GM18508 (cell line): ENCODE measurements at regions not wholly inside any gene's neighbourhood (a gene's known extent, or its start where the extent isn't known, plus 50 kb on each side); places are given as distances from the start of the nearest gene placed in this dataset.

Experiments used
- ATAC-seq: cut with Tn5 transposase; IDR thresholded peaks from one replicate; pipeline ENCODE4 v1.9.1; 2021; ENCODE audit warnings: moderate number of reproducible peaks; ENCODE audit not compliant: insufficient read depth, unreplicated experiment

DNA sequence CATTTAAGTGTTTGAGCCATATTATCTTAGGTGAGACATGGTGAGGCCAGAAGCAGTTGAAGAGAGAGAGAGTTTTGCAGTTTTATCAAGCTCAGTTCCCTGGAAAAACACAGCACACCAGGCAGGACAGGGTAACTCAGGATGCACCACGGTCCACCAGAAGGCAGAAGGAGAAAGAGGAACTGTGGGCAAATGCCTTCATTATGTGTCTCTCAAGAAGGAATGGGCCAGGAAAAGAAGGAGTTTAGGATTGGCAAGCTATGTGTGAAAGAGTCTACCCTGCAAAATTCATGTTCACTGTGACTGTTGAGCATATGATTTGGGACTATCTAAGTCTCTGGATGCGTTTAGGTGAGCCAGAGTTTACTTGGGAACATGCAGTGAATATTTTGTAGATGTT is 934.5 kb upstream of the MIR17HG start:
- no peak for ATAC-seq

DNA sequence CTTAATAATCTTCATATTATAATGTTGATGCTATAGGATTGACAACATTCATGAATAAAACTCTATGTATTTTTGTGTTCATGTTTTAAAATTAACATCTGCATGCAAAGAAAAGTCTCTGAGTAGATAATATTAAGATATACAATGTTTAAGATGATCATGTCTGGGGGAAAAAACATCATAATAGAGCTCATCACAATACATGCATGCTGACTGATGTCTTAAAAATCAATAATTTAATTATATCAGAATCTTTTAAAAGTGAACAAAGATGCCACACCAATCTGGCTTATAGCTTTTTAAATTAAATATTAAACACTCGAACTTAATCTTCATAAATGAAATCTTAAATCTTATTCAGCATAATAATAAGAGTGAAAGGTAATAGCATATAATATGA is 933.9 kb upstream of the MIR17HG start:
- no peak for ATAC-seq

DNA sequence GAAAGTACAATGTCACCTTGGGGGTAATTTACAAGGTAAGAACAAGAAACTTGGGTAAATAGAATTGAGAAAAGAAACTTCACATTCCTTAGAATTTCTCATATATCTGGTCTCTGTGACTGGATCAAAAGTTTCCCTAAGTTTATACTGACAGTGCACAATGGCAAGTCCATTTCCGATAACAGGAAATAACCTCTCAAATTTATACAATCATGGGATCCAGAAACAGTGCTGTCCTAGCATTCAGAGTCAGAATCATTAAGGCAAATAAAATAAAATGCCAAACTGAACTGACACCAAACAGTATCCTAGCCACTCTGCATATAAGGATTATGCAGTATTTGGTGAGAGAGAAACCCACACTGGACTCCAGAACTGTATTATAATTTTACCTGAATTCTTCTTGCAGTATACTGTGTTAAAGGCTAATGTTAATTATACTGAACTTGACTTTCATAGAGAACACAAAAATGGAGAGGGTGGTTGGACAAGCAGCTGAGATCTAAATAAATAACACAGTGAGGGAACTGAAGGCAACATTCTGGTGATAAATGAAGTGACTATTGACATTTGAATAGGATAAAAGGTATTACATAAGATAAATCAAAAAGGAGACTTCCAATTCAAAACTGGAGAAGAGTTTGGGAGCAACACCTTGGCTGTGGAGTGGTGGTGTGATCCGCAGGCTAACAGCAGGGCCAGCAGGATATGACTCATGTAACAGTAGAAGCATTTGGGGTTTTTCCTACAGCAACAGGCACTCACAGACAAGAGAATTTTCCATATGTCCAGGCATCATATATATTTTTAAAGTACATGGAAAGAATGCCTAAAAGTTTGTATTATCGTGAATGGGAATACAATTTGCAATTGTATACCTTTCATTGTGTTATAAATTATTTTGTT is 932.5 kb upstream of the MIR17HG start:
- ATAC-seq: no peak

DNA sequence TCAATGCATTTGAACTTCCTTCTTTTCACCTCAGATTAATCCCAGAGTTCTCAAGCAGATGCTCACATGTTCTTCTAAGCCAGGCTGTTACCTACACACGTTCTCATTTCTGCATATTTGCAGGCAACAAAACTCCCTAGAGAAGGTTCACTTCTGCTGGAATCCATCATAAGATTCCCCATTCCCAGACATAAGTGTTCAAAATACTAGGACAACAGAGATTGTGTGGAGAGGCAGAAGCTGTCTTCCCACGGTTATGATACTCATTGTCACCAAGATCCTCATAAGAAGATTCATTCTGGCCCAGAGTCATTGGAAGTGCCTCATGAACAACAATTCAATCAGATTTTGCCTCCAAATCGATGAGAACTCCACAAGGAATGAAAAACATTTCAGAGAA is 931.6 kb upstream of the MIR17HG start:
- no peak for ATAC-seq

DNA sequence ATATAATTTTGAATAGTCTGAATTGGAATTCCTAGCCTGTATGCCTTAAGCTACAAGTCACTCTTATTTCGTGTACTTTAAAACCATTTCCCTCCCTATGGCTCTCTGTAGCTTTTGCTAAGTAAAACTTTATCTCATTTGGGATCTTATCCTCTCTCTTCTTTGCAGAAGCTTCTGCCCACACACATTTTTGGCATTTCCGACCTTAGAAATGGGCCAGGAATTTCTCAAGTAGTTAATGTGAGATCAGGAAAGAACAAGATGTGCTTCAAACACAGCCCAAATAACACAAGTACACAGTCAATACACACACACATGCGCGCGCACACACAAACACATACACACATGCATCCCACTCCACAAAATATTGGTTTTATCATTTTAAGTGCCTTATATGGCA is 931.0 kb upstream of the MIR17HG start:
- no peak for ATAC-seq

DNA sequence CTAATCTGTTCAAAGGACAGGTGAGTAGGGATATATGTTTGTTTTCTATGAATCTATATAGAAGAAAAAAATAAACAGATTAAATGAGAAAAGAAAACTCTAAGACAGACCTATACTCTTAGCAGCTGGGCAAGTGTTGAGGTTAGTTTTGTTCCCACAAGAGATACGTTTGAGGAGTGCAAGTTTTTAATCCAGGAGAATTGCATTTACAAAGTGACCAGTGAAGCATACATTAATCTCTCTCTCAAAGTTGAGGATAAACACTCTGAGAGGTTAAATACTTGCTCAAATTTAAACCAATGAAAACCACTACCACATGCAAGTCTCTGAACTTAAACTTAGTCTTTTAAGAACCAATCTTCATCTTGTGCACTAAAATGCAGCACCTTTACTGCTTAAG is 930.5 kb upstream of the MIR17HG start:
- ATAC-seq: no peak

DNA sequence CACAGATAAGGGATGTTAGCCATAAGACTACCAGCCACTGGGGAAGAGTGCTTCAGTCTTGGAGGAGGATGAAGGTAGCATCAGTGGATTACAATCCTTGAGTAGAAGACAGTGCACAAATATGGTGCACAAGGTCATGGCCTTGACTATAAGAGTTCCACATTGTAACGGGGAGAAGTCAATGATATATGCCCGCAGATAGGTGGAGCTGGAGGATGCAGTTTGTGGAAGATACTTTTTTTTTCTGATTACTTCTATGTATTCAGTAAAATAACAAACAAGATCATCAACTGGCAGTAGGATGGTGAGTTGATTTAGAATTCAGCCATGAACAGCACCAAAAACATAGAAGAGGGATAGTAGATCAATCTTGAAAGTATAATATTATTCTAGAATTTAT is 926.8 kb upstream of the MIR17HG start:
- ATAC-seq: no peak

DNA sequence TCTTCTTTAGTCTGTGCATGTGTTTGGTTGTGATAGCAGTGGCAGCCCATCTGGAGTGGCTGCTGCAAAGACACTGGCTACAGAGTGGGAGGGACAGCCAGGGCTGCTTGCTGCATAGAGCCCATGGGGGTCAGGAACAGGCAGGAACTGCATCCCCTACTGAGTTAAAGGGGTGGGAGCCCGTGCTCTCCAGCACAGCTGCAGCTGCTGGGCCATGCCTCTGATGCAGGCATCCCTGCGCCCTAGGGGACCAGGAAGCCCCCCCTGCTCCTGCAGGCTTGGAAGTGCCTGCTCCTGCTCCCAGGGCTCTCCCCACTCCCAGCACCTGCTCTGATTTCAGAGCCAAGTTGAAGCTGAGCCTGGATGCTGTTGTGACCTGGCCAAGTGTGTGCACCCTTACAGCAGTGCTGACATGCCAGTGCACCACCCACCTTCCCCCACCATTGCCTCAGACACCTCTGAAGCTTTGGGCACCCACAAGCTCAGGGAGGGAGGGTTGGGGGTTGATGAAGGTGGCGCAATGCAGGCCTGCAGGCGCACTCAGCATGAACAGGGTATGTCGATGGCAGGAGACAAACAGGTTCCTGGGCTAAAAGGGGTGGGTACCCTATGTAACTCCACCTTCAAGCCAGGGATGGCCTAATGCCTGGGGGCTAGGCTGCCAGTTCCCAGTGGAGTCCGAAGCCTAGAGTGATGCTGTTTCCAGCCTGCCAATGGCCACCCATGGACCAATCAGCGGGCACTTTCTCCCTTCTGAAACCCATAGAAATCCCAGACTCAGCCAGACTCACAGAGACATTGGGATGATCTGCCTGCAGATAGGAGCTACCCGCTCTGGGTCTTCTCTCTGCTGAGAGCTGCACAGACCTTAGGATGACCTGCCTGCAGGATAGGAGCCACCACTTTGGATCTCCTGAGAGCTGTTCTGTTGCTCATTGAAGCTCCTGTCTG is 919.9 kb upstream of the MIR17HG start:
- no peak for ATAC-seq

DNA sequence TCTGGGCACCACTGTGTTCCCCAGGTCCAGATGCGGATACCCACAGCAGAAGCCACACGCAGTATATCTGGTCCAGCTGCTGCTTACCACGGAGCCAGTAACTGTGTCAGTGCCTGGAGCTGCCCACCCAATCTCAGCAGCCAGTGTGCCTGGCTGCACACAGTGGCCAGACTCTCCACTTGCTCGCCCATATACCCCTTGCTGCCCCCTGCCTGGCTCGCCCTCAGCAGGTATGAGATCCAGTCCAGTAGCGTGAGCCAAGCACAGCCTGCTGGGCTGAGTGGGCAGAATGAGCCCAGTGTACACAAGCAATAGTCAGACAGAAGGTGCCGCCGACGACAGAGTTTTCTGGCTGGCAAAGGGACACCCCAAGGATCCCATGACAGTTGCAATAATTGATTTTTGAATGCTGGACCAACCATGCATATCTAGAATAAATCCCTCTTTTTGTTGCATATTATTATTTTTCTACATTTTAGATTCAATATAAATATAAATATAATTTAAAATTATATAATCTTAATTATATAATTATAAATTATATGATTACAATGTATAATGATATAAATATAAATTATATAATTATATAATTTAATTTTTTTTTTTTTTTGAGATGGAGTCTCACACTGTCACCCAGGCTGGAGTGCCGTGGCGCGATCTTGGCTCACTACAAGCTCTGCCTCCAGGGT is 918.8 kb upstream of the MIR17HG start:
- no peak for ATAC-seq

DNA sequence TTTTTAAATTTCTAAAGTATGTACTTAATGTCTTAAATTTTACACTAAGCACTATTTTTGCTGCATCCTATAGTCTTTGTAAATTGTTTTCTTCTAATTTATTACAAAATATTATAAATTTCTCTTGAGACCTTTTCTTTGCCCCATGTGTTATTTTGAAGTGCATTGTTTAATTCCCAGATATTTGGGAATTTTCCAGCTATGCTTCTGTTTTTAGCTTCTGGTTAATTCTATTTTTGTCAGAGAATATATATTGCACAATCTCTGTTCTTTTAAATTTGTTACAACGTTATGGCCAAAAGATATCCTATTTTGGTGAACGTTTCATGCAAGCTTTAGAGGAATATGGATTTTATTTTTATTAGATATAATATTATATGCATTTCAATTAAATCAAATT is 917.4 kb upstream of the MIR17HG start:
- no peak for ATAC-seq

DNA sequence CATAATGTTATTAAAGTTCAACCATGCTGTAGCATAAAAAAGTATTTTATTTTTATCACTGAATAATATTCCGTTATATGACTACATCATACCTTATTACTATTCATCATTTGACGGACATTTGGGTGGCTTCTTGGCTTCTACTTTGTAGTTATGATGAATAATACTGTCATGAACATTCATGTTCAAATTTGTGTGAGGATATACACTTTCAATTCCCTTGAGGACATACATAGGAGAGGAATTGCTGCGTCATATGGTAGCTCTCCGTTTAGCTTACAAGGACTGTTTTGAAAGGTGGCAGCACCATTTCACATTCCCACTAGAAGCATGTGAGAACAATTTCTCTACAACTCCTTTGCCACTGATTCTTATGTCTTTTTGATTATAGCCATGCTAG is 910.8 kb upstream of the MIR17HG start:
- ATAC-seq: no peak

DNA sequence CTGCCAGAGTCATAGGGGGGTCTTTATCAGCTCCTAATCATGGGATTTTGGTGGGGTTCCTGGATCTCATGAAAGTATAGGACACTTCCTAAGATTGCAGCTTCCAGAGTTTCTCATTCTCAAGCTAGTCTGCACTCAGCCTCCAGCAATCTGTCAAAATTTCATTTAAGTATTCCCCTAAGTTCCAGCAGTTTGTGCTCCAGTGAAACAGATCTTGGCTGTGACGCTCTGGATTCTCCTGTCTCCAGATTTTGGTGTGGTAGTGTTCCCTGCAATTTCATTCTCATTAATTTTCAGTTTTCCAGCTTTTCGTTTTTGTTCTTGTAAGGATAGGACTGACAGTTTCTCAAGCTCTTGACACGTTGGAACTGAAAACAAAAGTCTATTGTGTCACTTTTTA is 908.9 kb upstream of the MIR17HG start:
- ATAC-seq: no peak

DNA sequence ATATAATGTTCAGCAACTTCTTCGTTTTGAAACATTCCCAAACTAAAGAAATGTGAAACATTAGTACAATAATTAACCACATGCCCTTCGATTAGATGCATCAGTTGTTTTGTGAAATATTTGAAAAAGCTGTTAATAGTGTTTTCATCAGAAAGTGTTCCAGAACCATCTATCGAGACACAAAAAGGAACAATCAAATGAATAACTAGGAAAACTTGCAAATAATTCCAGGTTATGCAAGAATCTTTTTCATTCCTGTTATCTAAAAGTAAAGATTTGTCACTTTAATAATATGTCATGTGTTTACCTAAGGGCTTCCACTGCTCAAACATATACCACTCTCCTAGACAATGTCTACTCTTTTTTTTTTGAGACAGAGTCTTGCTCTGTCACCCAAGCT is 904.2 kb upstream of the MIR17HG start:
- ATAC-seq: no peak

DNA sequence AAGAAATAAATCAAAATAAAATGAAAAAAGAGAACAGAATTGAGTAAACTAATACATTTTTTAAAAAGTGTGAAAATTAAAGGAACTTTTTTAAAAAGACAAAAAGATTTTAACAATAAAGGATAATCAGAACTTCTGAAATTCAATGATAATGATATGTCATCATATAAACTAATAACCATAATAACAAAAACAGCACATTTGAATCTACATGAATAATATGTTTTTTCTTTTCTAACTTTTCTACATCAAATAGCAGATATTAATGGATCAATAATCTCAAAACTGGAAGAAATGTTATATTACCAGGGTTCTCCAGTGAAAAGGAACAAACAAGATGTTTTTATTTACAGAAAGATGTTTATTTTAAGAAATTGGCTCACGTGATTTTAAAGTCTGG is 903.3 kb upstream of the MIR17HG start:
- no peak for ATAC-seq

DNA sequence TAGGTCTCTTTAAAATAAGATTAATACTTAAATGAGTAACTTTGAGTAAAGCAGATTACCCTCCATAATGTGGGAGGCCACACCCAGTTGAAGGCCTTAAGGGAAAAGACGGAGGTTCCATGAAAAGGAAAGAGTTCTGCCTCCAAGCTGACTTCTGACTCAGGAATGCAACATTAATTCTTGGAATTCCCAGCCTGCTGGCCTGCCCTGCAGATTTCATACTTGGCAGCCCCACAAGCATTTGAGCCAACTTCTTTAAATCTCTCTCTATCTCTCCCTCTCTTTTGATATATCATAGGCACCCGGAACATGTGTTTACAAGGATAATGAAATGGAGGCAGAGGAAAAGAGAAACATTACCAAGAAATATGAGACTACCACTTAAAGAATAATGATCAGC is 902.3 kb upstream of the MIR17HG start:
- no peak for ATAC-seq

DNA sequence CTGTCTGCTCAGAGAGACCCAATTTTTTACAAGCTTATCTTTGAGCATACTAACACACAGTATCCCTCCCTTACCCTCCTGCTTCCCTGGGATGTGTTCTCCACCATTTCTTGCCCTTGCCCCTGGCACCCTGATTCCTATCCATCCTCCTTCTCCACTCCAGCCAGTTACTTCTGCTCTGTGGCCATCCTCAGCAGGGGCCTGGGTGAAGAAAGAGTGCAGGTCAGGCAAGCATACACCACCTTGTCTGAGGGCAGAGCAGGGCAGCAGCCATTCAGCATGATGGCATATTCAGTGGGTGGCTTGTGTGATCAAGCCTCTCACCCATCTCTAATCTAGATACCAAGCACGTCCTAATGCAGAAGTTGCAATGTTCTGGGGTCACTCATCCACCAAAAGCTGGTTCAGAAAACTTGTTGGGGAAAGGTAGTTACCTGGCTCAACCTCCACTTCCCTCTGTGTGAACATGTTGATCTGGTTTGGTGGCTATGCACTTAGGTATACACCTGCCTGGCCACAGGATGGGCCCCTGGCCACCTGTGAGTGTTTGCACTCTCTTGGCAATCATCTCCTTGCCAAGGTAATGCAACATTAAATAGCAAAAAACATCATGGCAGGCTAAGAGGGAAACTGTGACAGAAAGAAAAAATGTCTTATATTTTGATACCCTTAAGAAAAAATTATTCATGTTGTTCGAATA is 900.3 kb upstream of the MIR17HG start:
- ATAC-seq: no peak

DNA sequence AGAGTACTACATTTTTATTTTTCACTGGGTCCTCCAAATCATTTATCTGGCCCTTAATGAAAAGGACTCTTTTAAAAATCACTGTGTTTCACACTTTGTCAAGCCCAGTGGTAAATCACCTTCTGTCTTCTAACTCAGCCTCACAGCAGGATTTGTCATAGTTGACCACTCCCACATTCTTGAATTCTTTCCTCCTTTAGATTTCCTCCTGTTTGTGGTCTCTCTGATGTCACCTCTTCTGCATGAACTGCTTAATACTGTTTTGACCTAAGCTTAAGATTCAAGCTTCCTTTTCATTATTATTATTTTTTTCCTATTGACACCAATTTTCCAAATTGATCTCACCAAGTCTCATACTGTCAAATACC is 899.8 kb upstream of the MIR17HG start:
- no peak for ATAC-seq

DNA sequence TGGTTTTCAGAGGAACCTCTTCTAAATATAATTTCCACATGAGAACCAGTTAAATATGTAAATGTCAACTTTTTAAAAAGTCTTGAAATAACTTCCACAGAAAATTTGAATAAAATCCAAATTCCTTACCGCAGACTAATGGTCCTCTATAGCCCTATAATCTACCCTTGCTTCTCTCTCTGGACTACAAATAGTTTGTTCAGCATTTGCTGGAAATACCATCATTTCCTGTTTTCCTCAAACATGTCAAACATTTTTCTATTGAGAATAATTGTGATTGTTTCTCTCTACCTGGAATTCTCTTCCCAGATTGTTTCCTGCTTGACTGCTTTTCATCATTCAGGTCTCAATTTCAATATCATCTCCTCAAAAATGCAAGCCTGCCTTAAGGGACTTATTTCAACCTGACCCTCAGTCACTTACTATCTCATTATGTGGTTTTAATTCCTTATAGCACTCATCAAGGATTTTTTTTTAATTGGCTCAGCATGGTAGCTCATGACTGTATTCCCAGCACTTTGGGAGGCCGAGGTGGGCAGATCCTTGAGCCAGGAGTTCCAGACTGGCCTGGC is 898.9 kb upstream of the MIR17HG start:
- ATAC-seq: no peak

DNA sequence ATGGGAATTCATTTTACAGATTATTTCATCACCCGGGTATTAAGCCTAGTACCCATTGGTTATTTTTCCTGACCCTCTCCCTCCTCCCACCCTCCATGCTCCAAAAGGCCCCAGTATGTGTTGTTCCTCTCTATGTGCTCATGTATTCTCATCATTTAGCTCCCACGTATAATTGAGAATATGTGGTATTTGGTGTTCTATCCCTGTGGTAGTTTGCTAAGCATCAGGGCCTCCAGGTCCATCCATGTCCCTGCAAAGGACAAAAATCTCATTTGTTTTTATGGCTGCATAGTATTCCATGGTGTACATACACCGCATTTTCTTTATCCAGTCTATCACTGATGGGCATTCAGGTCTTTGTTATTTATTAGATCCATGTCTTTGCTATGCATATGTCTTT is 894.1 kb upstream of the MIR17HG start:
- no peak for ATAC-seq
